GM12872 (cell line): ENCODE measurements at regions not wholly inside any gene's neighbourhood (a gene's known extent, or its start where the extent isn't known, plus 50 kb on each side); places are given as distances from the start of the nearest gene placed in this dataset.

Experiments
- TF ChIP-seq, protein P1 (sequence below): IDR thresholded peaks from 3 replicates; pipeline ENCODE4 v1.5.1; 2011; ENCODE audit warnings: low read depth, mild to moderate bottlenecking, low read length, moderate library complexity; ENCODE audit not compliant: insufficient read depth

DNA sequence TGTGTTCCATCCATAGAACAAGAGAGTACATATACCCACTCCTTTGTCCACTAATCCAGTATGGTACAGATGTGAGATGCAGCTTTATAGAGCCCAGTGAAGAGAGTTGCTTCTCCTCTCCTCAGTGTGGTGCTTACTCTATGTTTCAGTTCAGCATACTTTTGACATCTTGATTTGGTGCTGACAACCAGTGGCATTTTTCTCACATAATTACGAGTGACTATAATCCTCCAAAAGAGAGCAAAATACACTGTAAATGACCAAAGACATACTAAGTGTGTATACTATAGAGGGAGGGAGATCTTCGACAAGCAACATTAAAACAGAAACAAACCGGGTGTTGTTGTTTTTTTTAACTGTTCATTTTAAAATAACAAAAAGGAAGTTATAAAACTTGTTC lies 191.5 kb downstream of the KLHL28 start:
- TF ChIP-seq, protein P1, sequence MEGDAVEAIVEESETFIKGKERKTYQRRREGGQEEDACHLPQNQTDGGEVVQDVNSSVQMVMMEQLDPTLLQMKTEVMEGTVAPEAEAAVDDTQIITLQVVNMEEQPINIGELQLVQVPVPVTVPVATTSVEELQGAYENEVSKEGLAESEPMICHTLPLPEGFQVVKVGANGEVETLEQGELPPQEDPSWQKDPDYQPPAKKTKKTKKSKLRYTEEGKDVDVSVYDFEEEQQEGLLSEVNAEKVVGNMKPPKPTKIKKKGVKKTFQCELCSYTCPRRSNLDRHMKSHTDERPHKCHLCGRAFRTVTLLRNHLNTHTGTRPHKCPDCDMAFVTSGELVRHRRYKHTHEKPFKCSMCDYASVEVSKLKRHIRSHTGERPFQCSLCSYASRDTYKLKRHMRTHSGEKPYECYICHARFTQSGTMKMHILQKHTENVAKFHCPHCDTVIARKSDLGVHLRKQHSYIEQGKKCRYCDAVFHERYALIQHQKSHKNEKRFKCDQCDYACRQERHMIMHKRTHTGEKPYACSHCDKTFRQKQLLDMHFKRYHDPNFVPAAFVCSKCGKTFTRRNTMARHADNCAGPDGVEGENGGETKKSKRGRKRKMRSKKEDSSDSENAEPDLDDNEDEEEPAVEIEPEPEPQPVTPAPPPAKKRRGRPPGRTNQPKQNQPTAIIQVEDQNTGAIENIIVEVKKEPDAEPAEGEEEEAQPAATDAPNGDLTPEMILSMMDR = no peak

DNA sequence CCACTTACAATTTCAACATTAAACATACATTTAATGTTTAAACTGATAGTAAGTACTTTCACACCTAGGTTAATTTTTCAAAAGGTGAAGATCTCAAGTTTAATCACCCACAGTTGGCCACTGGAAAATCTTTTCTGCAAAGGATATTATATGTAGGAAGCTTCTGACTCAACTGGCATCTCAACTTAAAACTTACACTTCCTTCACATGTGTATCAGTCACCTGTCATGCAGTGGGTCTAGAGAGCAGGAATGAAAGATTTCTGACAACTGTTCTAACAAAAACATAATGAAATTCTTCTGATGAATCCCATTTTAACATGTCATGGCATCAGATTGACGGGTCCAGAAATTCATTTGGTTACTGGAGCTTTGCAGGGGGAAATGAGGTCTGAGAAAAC lies 192.8 kb downstream of the KLHL28 start:
- TF ChIP-seq, protein P1 = no peak

DNA sequence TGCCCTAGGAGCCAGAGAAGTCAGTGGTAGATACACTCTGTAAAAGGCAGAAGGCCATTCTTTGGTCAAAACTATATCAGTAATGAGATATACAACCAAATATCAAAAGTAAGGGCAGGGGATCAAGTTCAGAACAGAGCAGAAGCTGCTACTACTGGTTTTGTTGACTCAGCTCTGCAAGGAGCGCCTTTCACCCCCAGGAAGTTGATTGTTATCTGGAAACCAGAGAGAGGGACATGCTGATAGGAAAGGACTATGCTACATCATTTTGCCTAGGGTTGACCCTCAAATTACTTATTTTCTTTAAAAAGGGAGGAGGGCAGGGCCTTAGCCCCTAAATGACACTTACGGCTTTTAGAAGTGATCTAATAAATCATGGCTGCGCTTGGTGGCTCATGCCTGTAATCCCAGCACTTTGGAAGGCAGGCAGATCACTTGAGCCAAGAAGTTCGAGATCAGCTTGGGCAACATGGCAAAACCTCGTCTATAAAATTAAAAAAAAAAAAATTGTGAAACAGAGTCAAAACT lies 194.0 kb downstream of the KLHL28 start:
- TF ChIP-seq, protein P1 = no peak

DNA sequence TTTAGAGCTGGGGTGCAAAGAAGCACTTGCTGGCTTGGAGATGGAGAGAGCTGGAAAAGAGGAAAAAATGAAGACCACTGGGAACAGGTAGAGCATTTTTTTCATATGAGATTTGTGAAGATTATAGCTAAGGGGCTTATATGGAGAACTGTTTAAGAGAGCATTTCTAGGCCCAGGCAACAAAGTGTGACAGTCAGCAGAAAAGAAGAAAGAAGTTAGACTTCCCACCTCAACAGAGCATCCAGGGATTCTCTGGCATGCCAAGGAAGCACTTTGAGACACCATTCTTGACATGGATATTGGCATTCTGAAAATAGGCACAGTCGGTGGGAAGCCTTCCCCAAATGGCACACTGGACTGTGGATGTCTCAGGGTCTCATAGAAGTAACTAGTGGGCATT lies 195.5 kb downstream of the KLHL28 start:
- TF ChIP-seq, protein P1 = no peak

DNA sequence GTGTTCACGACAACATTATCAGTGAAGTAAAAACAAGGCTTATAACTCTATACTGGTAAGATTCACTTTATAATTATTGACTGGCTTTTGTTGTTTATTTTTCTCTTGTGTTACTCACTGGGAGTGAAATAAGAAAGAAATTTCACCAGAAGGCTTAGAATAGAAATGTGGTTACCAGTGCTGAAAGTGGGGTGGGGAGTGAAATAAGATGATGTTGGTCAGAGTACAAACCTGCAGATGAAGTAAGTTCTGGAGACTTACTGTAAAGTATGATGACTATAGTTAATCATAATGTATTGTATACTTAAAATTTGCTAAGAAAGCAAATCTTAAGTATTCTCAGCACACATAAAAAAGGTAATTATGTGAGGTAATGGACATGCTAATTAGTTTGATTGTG lies 198.4 kb downstream of the KLHL28 start:
- TF ChIP-seq, protein P1 = no peak

DNA sequence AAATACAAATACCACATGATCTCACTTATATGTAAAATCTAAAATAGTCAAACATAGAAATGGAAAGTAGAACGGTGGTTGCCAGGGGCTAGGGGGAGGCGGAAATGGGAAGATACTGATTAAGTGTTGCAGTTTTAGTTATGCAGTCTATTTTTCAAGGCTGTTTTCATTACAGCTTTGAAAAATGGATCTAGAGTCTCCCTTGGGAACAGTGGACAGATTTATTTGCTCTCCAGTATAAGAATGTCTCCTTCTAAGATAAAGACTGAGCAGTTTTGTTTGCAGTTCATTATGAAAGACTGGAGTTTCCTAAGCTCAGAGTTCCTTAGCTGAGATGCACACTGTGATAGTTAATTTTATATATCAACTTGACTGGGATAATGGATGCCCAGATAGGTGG lies 202.5 kb downstream of the KLHL28 start:
- TF ChIP-seq, protein P1 = no peak

DNA sequence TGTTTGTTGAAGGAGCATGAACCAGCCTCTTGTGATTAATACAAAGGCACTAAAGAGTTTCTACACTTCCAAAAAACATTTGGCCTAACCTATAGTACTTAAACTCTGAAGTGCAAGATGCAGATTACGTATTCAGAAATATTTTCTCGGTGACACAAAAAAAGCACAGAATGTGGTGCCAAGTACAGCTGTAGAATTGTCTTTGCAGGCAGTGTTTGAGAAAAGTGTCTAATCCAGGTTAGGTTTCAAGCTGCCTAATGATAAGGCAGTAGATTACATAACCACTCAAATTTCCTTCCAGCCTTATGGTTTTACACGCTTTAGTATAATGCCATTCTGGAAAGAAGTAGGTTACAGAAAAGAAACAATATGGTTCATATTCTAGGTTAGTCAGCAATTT lies 205.2 kb downstream of the KLHL28 start:
- TF ChIP-seq, protein P1 = no peak

DNA sequence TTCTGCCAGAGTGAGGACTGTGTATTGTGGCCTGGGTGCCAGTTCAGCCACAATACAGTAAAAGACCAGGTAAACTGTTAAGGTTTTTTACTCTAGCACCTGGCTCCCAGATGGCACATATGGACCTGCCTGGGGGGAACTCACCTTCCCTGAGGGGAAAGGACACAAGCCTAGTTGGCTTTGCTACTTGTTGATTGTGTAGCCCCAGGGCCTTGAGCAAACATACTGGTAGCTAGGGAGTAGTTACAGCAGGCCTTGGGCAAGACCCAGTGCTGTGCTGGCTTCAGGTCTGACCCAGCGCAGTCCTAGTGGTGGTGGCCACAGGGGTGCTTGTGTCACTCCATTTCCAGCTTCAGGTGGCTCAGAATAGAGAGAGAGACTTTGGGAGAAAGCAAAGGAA lies 216.4 kb downstream of the KLHL28 start:
- TF ChIP-seq, protein P1 = no peak
